ENCODE measurements at regions not wholly inside any gene's neighbourhood (a gene's known extent, or its start where the extent isn't known, plus 50 kb on each side); places are given as distances from the start of the nearest gene placed in this dataset.

DNA sequence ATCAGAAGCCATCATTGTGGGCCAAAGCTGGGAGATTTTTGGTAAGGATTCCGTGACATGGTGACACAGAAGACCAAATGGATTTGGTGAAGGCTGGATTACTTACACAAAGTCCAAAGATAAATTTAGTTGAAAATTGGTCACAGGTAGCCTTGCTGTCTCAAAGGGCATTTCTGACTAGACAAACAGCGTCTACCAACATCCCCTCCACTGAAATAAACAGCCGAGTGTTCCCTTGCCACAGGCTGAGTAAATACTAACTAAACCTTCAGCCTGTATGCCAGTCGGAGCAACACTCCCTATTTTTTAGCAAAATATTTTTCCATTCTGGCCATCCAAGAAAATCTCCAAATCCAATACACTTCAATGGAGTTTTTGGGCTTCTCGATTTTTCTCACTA, 279.9 kb upstream of the CITED2 start:
- TF ChIP-seq, protein P1, sequence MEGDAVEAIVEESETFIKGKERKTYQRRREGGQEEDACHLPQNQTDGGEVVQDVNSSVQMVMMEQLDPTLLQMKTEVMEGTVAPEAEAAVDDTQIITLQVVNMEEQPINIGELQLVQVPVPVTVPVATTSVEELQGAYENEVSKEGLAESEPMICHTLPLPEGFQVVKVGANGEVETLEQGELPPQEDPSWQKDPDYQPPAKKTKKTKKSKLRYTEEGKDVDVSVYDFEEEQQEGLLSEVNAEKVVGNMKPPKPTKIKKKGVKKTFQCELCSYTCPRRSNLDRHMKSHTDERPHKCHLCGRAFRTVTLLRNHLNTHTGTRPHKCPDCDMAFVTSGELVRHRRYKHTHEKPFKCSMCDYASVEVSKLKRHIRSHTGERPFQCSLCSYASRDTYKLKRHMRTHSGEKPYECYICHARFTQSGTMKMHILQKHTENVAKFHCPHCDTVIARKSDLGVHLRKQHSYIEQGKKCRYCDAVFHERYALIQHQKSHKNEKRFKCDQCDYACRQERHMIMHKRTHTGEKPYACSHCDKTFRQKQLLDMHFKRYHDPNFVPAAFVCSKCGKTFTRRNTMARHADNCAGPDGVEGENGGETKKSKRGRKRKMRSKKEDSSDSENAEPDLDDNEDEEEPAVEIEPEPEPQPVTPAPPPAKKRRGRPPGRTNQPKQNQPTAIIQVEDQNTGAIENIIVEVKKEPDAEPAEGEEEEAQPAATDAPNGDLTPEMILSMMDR (IDR thresholded peaks at IDR 0.05; ENCODE audit: control insufficient read depth, extremely low read depth, insufficient read depth), result no peak
- H3K4me3 ChIP-seq (ENCODE audit: low read depth, low read length), result no peak overlapping the region
- DNase-seq (ENCODE audit: low read depth), result no peak

DNA sequence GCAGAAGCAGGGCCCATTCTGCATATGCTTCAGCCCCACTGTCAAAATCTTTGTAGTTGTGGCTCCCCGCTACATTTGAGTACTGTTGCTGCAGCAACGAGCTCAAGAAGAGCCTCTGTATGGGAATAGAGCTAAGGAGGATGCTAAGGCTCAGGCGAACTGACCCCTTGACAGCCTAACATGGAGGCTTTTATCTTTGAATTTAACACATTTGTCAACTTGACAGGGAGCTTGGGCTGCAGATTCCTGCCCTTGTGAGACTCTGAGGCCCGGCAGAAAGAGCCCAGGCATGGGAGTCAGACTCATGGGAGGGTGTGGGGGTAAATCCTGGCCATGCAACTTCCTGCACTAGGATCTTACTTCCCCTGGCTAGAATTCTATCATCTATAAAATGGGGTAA, 278.7 kb upstream of the CITED2 start:
- TF ChIP-seq, protein P1 (IDR thresholded peaks at IDR 0.05; ENCODE audit: control insufficient read depth, extremely low read depth, insufficient read depth), result no peak
- no peak overlapping the region for H3K4me3 ChIP-seq (ENCODE audit: low read depth, low read length)
- DNase-seq (ENCODE audit: low read depth), result no peak

DNA sequence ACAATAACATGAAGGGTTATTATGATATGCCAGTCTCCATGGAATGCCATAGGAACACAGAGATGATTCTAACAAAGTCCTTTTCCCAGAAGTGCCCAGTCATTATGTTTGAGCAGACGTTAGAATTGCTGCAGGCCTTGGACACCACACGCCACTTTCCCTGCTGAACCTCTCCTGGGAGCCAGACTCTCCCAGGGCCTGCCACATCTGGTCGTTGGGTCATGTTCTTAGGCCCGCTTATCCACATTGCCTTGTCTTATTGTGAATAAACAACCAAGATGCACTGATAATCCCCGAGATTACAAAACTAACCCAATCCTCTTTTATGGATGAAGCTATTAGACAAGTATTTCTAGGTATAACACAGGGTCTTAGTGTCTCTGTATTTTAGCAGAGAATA, 276.5 kb upstream of the CITED2 start:
- no peak for DNase-seq (ENCODE audit: low read depth)

DNA sequence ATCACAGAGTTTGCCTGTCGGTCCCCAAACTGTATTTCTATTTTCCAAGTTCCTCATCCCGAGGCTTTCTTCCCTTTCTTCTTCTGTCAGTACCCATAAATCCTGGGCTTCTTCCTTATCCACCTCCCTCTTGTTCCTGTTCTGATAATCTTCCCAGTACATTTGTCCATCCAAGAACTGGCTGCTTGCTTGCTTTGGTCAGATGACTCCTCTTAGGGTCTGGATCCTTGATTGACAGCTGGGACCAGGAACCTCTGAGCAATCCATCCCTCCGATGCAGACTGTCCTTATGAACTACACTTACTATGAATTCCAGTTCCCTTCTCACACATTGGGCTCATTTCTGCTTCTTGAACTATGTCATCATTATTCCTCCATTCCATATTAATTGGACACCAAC, 275.3 kb upstream of the CITED2 start:
- no peak overlapping the region for H3K4me3 ChIP-seq (ENCODE audit: low read depth, low read length)
- DNase-seq (ENCODE audit: low read depth), result no peak
- TF ChIP-seq, protein P1 (IDR thresholded peaks at IDR 0.05; ENCODE audit: control insufficient read depth, extremely low read depth, insufficient read depth), result no peak

More for the DNA sequence above, 276.5 kb upstream of the CITED2 start:
- TF ChIP-seq, protein P1 (IDR thresholded peaks at IDR 0.05; ENCODE audit: control insufficient read depth, extremely low read depth, insufficient read depth), result no peak
- H3K4me3 ChIP-seq (ENCODE audit: low read depth, low read length), result no peak overlapping the region

DNA sequence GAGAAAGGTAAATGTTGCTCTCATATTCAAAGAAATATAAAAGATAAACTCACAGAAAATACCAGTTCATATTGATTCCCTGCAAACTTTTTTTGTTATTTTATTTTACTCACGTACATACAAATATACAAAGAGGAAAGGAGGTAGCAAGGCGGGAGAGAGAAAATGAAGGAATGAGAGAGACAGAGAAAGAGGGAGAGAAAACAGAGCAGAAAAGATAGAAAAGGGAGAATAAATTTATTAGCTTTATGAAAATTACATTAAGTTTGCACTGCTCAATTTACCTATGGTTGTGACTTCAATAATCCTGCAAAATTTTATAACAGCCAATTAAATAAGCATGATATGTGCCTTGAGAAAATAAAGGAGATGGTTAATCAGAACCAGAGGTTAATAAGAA, 274.7 kb upstream of the CITED2 start:
- DNase-seq (ENCODE audit: low read depth), result no peak

DNA sequence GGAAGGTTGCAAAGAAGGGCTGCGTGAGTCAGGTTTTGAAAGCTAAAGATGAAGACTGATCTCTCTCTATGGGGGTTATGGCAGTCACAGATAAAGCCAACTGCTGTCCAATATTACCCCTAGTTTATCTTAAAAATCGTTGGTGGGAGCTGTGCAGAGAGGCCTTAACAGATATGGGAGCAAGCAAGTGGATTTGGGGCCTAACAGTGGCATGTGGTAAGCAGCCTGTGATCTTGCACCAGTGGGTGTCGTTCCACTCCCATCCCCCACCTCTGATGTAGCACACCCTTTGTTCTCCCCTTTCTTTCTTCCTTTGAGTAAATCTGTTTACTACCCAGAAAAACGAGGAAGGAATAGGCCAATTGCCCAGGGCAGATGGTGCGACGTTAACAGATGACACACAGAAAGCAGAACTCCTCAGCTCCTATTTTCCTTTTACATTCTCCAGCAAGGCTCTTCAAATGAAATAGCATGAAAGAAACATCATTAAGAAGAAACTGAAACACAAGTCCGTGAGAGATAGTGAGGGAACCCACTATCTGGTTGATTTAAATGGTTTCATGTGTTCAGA, 274.1 kb upstream of the CITED2 start:
- no peak for DNase-seq (ENCODE audit: low read depth)
- no peak overlapping the region for H3K4me3 ChIP-seq (ENCODE audit: low read depth, low read length)
- TF ChIP-seq, protein P1 (IDR thresholded peaks at IDR 0.05; ENCODE audit: control insufficient read depth, extremely low read depth, insufficient read depth), result no peak

More for the DNA sequence above, 274.7 kb upstream of the CITED2 start:
- no peak overlapping the region for H3K4me3 ChIP-seq (ENCODE audit: low read depth, low read length)
- TF ChIP-seq, protein P1 (IDR thresholded peaks at IDR 0.05; ENCODE audit: control insufficient read depth, extremely low read depth, insufficient read depth), result no peak

DNA sequence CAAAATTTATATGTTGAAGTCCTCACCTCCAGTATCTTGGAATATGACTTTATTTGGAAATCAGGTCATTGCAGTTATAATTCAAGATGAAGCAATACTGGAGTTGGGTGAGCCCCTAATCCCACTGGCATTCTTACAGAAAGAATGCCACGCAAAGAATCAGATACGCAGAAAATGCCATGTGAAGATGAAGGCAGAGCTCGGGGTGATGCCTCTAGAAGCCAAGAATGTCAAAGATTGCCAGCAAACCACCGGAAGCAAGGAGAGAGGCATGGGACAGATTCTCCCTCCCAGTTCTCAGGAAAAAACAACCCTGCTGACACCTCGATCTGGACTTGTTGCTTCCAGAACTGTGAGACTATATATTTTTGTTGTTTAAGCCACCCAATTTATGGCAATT, 273.4 kb upstream of the CITED2 start:
- TF ChIP-seq, protein P1 (IDR thresholded peaks at IDR 0.05; ENCODE audit: control insufficient read depth, extremely low read depth, insufficient read depth), result no peak
- no peak for DNase-seq (ENCODE audit: low read depth)
- no peak overlapping the region for H3K4me3 ChIP-seq (ENCODE audit: low read depth, low read length)
